Gastroesophageal sphincter (tissue), 3 donors: ENCODE measurements at regions not wholly inside any gene's neighbourhood (a gene's known extent, or its start where the extent isn't known, plus 50 kb on each side); places are given as distances from the start of the nearest gene placed in this dataset.

Experiments used
- CTCF ChIP-seq, 4 experiments: fragments of 200-600 bp in 2 of 4; fragments of 450-650 bp in 2 of 4; sonication (generic) in 1 of 4; IDR thresholded peaks; one replicate each; pipeline ENCODE4 v1.5.1; 2017 to 2019; ENCODE audit warnings: antibody characterized with exemption in 4 of 4, mild to moderate bottlenecking in 2 of 4, moderate library complexity in 2 of 4
- EP300 ChIP-seq: sonication (generic); formaldehyde crosslinking; IDR thresholded peaks from one replicate; pipeline ENCODE4 v1.6.1; 2017; ENCODE audit warnings: antibody characterized with exemption, mild to moderate bottlenecking

- TF ChIP-seq CTCF (IDR thresholded peaks at IDR 0.05) (no peak), EP300 (no peak)
These were observed 327.2 kb downstream of the HTR1B start for GRCh38 chr6:77136086-77136485.
